GM23338 (cell line): ENCODE measurements at regions not wholly inside any gene's neighbourhood (a gene's known extent, or its start where the extent isn't known, plus 50 kb on each side); places are given as distances from the start of the nearest gene placed in this dataset.

Experiments
- ATAC-seq: fragments of 200-7000 bp; cut with Tn5 transposase; 3 replicates; pipeline ENCODE4 v1.9.1; 2020
- DNase-seq: peaks from one replicate; pipeline ENCODE4 v3.0.0-alpha.2; 2015; ENCODE audit warnings: low spot score
- H2AFZ ChIP-seq: fragments of 200-600 bp; sonication (generic); 2 replicates; pipeline ENCODE4 v1.8.0; 2016; ENCODE audit warnings: antibody characterized with exemption, mild to moderate bottlenecking, moderate library complexity
- H3F3A ChIP-seq: fragments of 200-600 bp; sonication (generic); replicated peaks from 2 replicates; pipeline ENCODE4 v1.8.0; 2017; ENCODE audit warnings: antibody characterized with exemption, mixed run types, low read depth
- H3K27ac ChIP-seq: fragments of 200-600 bp; sonication (generic); 2 replicates; pipeline ENCODE4 v1.6.1; 2016; ENCODE audit warnings: low read depth
- H3K27me3 ChIP-seq: fragments of 200-600 bp; sonication (generic); 2 replicates; pipeline ENCODE4 v1.8.0; 2016; ENCODE audit warnings: mild to moderate bottlenecking, mixed run types, moderate library complexity; ENCODE audit not compliant: insufficient read depth
- H3K36me3 ChIP-seq: fragments of 200-600 bp; sonication (generic); 2 replicates; pipeline ENCODE4 v1.8.0; 2016; ENCODE audit warnings: mild to moderate bottlenecking; ENCODE audit not compliant: insufficient read depth
- H3K4me1 ChIP-seq: fragments of 200-600 bp; sonication (generic); 2 replicates; pipeline ENCODE4 v1.8.0; 2016; ENCODE audit warnings: mild to moderate bottlenecking, moderate library complexity; ENCODE audit not compliant: insufficient read depth
- H3K4me2 ChIP-seq: fragments of 200-600 bp; sonication (generic); 2 replicates; pipeline ENCODE4 v1.7.1; 2017; ENCODE audit warnings: mixed run types
- H3K4me3 ChIP-seq: fragments of 200-600 bp; sonication (generic); 2 replicates; pipeline ENCODE4 v1.6.1; 2016; ENCODE audit warnings: mixed run types
- H3K79me2 ChIP-seq: fragments of 200-600 bp; sonication (generic); replicated peaks from 2 replicates; pipeline ENCODE4 v1.8.0; 2017; ENCODE audit warnings: mild to moderate bottlenecking; ENCODE audit not compliant: insufficient read depth
- H3K9me2 ChIP-seq: fragments of 200-600 bp; sonication (generic); 2 replicates; pipeline ENCODE4 v1.8.0; 2017; ENCODE audit not compliant: insufficient read depth
- H4K20me1 ChIP-seq: fragments of 200-600 bp; sonication (generic); replicated peaks from 2 replicates; pipeline ENCODE4 v1.8.0; 2017; ENCODE audit warnings: mild to moderate bottlenecking; ENCODE audit not compliant: insufficient read depth
- H3K27ac Mint-ChIP-seq: 2 replicates; pipeline ENCODE4 v1.8.0; 2020; ENCODE audit warnings: inconsistent platforms, mild to moderate bottlenecking, moderate library complexity, mixed read lengths
- H3K27me3 Mint-ChIP-seq: 3 replicates; pipeline ENCODE4 v1.8.0; 2022; ENCODE audit warnings: low read depth, mild to moderate bottlenecking, moderate library complexity, mixed read lengths, inconsistent platforms; ENCODE audit not compliant: insufficient read depth, poor library complexity
- H3K36me3 Mint-ChIP-seq: 3 replicates; pipeline ENCODE4 v1.8.0; 2021; ENCODE audit warnings: low read depth, mild to moderate bottlenecking, inconsistent platforms, moderate library complexity, mixed read lengths
- H3K4me1 Mint-ChIP-seq: 3 replicates; pipeline ENCODE4 v1.8.0; 2020; ENCODE audit warnings: mild to moderate bottlenecking, inconsistent platforms, mixed read lengths
- H3K4me3 Mint-ChIP-seq: 3 replicates; pipeline ENCODE4 v1.8.0; 2021; ENCODE audit warnings: moderate library complexity, mild to moderate bottlenecking, inconsistent platforms, mixed read lengths
- H3K9me3 Mint-ChIP-seq: 3 replicates; pipeline ENCODE4 v1.8.0; 2020; ENCODE audit warnings: moderate library complexity, mild to moderate bottlenecking, inconsistent platforms, mixed read lengths
- CREB1 ChIP-seq: fragments of 250-450 bp; sonication (Bioruptor Pico); IDR thresholded peaks from 2 replicates; pipeline ENCODE4 v1.5.0; 2020; ENCODE audit warnings: low read depth, mild to moderate bottlenecking, moderate library complexity
- EZH2 ChIP-seq: fragments of 200-600 bp; sonication (generic); IDR thresholded peaks from one replicate; pipeline ENCODE4 v1.8.0; 2017; ENCODE audit warnings: antibody characterized with exemption, mild to moderate bottlenecking, low read depth; ENCODE audit not compliant: unreplicated experiment
- EZH2phosphoT487 ChIP-seq: fragments of 200-600 bp; sonication (generic); IDR thresholded peaks from one replicate; pipeline ENCODE4 v1.8.1; 2018; ENCODE audit warnings: antibody characterized with exemption; ENCODE audit not compliant: unreplicated experiment
- JUNB ChIP-seq: IDR thresholded peaks from one replicate; pipeline ENCODE4 v1.6.1; 2016; ENCODE audit warnings: antibody characterized with exemption; ENCODE audit not compliant: unreplicated experiment
- NANOG ChIP-seq: IDR thresholded peaks from 2 replicates; pipeline ENCODE4 v1.6.1; 2016; ENCODE audit warnings: antibody characterized with exemption, borderline replicate concordance
- POLR2AphosphoS5 ChIP-seq: IDR thresholded peaks from 2 replicates; pipeline ENCODE4 v1.6.1; 2016; ENCODE audit warnings: antibody characterized with exemption, low read depth
- STAT1 ChIP-seq: IDR thresholded peaks from one replicate; pipeline ENCODE4 v1.6.1; 2016; ENCODE audit warnings: antibody characterized with exemption; ENCODE audit not compliant: unreplicated experiment
- ZNF114 ChIP-seq: fragments of 250-450 bp; sonication (Bioruptor Pico); IDR thresholded peaks from 2 replicates; pipeline ENCODE4 v1.5.0; 2020; ENCODE audit warnings: mild to moderate bottlenecking, moderate library complexity
- ZNF331 ChIP-seq: fragments of 250-450 bp; sonication (Bioruptor Pico); IDR thresholded peaks from 2 replicates; pipeline ENCODE4 v1.5.0; 2020; ENCODE audit warnings: low read depth, mild to moderate bottlenecking, moderate library complexity
- ZNF462 ChIP-seq: fragments of 250-450 bp; sonication (Bioruptor Pico); IDR thresholded peaks from 2 replicates; pipeline ENCODE4 v1.5.0; 2020; ENCODE audit warnings: mild to moderate bottlenecking, moderate library complexity
- TF ChIP-seq, protein P1 (sequence below), 2 experiments: fragments of 200-600 bp in 1 of 2; sonication (generic) in 1 of 2; conservative IDR thresholded peaks; 2 replicates each; pipeline versions ENCODE4 v1.5.1 to v1.6.1; 2016 to 2017; ENCODE audit warnings: antibody characterized with exemption in 2 of 2, low read depth in 2 of 2, mild to moderate bottlenecking in 2 of 2, moderate library complexity in 1 of 2

- H3K4me2 ChIP-seq, result no peak overlapping the region
- H3K27me3 Mint-ChIP-seq, result no peaks in the 10 kb centered on the region
- H3K36me3 ChIP-seq, result no peaks in the 10 kb centered on the region
- H3K27ac ChIP-seq, result no peak overlapping the region
- H3K4me1 ChIP-seq, result peaks cover 19% of the 10 kb centered on the region
- no peaks in the 10 kb centered on the region for H3K36me3 Mint-ChIP-seq
- ATAC-seq (no peak), DNase-seq (no peak)
- no peaks in the 10 kb centered on the region for H4K20me1 ChIP-seq
- TF ChIP-seq STAT1 (no peak), EZH2phosphoT487 (no peak)
- TF ChIP-seq, protein P1, sequence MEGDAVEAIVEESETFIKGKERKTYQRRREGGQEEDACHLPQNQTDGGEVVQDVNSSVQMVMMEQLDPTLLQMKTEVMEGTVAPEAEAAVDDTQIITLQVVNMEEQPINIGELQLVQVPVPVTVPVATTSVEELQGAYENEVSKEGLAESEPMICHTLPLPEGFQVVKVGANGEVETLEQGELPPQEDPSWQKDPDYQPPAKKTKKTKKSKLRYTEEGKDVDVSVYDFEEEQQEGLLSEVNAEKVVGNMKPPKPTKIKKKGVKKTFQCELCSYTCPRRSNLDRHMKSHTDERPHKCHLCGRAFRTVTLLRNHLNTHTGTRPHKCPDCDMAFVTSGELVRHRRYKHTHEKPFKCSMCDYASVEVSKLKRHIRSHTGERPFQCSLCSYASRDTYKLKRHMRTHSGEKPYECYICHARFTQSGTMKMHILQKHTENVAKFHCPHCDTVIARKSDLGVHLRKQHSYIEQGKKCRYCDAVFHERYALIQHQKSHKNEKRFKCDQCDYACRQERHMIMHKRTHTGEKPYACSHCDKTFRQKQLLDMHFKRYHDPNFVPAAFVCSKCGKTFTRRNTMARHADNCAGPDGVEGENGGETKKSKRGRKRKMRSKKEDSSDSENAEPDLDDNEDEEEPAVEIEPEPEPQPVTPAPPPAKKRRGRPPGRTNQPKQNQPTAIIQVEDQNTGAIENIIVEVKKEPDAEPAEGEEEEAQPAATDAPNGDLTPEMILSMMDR (conservative IDR thresholded peaks at IDR 0.05; ENCODE audit: low read depth in 2 of 2), result no peak
- H2AFZ ChIP-seq, result no peak overlapping the region
- no peaks in the 10 kb centered on the region for H3F3A ChIP-seq
- no peaks in the 10 kb centered on the region for H3K9me2 ChIP-seq
- H3K4me1 Mint-ChIP-seq, result peaks cover 19% of the 10 kb centered on the region; the same call in 2 of the 3 replicates
- H3K4me3 Mint-ChIP-seq, result no peak overlapping the region
- no peak overlapping the region for H3K4me3 ChIP-seq
- H3K79me2 ChIP-seq, result no peaks in the 10 kb centered on the region
- no peak overlapping the region for H3K27ac Mint-ChIP-seq
- no peaks in the 10 kb centered on the region for H3K27me3 ChIP-seq
- H3K9me3 Mint-ChIP-seq, result no peaks in the 10 kb centered on the region
Measured at GRCh38 chr18:65990174-65990690, 239.4 kb downstream of the CDH7 start.

DNA sequence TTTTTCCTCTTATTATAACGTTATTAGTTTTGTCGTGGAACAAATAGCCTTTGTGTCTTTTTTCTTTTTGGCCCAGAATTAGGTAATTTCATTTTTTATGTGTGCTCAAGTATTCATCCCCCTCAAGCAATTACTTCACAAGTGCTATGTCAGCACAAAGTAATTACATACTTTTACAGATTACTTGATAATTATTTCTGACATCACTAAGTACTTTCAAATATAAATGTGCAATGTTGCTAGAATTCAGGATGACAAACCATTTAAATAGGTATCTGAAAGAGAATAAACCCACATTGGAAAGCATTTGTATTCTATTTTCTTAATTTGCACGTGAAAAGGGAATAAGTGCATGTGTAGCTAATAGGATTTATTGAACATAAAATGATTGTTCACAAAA, 238.2 kb downstream of the CDH7 start:
- H3K36me3 Mint-ChIP-seq, result no peaks in the 10 kb centered on the region
- H3K27me3 Mint-ChIP-seq, result no peaks in the 10 kb centered on the region
- Histone ChIP-seq H3K27ac (no peak overlapping the region), H3K27me3 (no peaks in the 10 kb centered on the region), H3K4me1 (peaks cover 19% of the 10 kb centered on the region), H4K20me1 (no peaks in the 10 kb centered on the region), H2AFZ (no peak overlapping the region), H3K36me3 (no peaks in the 10 kb centered on the region), H3K79me2 (no peaks in the 10 kb centered on the region), H3K9me2 (no peaks in the 10 kb centered on the region), H3F3A (no peaks in the 10 kb centered on the region), H3K4me2 (no peak overlapping the region; the same call in 1 of the 2 replicates), H3K4me3 (no peak overlapping the region)
- no peak for ATAC-seq
- H3K9me3 Mint-ChIP-seq, result no peaks in the 10 kb centered on the region
- DNase-seq, result no peak
- no peak overlapping the region for H3K4me3 Mint-ChIP-seq
- H3K4me1 Mint-ChIP-seq, result peaks cover 19% of the 10 kb centered on the region; the same call in 2 of the 3 replicates
- peak overlapping the region; percentile 24; the same call in 1 of the 2 replicates for H3K27ac Mint-ChIP-seq
- TF ChIP-seq ZNF114 (CRISPR knock-in tag) (no peak), CREB1 (CRISPR knock-in tag) (no peak), JUNB (no peak), EZH2 (no peak), POLR2AphosphoS5 (no peak), ZNF462 (CRISPR knock-in tag) (no peak), ZNF331 (CRISPR knock-in tag) (no peak), EZH2phosphoT487 (no peak), NANOG (no peak), STAT1 (no peak)
- TF ChIP-seq, protein P1 (conservative IDR thresholded peaks at IDR 0.05; ENCODE audit: low read depth in 2 of 2), result no peak
